GM21786 (cell line): ENCODE measurements at regions not wholly inside any gene's neighbourhood (a gene's known extent, or its start where the extent isn't known, plus 50 kb on each side); places are given as distances from the start of the nearest gene placed in this dataset.

Experiments
- ATAC-seq: cut with Tn5 transposase; IDR thresholded peaks from one replicate; pipeline ENCODE4 v1.9.1; 2021; ENCODE audit not compliant: unreplicated experiment

DNA sequence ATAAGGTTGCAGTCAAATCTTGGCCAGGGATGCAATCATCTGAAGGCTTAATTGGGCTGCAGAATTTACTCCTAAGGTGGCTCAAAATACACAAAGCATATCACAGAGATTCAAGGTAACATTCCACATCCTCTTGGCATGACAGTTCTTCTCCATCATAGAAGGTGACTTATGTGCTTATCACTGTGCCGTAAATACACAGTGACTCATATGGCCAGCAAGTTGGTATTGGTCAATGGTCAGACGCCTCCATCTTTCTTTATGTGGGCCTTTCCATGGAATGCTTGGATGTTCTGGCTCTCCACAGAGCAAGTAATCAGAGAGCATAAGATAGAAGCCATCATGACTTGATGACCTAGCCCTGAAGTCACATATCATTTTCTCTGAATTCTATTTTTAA, 168.8 kb upstream of the ST8SIA2 start:
- no peak for ATAC-seq

GRCh38 chr15:92226020-92226612, 167.6 kb upstream of the ST8SIA2 start:
- ATAC-seq = no peak

GRCh38 chr15:92228830-92229229, 164.9 kb upstream of the ST8SIA2 start:
- ATAC-seq = no peak

- no peak for ATAC-seq
Observed at GRCh38 chr15:92231461-92231860, 162.2 kb upstream of the ST8SIA2 start.

- ATAC-seq = no peak
Observed at GRCh38 chr15:92232317-92232716, 161.4 kb upstream of the ST8SIA2 start.

- ATAC-seq = no peak
Observed at GRCh38 chr15:92232876-92233275, 160.8 kb upstream of the ST8SIA2 start.

DNA sequence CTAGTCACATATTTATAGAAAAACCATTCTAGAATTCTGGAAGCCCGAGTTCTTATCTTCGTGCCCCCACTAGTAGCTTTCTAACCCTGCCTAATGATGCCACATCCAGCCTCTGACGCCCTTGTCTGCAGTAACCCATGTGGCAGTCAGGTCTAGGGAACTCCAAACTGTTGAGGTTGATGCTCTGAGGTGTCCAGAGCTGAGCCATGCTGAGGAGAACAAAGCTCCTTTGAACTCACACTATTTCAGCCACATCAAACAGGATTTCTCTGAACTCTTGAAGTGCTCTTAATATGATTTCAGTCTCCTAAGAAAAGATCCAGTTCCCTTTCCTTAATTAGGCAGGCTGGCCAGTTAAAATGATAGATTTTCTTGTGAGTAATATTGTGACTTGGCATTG, 150.5 kb upstream of the ST8SIA2 start:
- ATAC-seq = no peak

DNA sequence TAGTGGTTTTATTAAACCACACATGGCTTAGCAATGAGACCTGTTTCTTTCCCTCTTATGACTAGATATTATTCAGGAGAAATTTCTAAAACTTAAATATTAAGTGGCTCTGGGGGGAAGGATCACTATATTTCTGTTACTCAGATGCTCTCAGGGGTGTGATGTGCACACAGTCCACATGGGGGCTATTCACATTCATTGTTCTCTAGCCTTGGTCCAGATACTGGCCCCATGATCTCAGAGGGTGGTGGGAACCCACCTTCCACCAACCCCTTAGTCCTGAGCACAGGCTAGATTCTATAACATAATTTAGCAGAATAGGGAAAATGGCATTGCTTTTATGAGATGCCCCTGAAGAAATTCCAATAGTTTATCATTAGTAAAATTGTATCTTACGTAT, 149.0 kb upstream of the ST8SIA2 start:
- ATAC-seq = no peak

- no peak for ATAC-seq
Observed at GRCh38 chr15:92247649-92248242, 145.9 kb upstream of the ST8SIA2 start.

- ATAC-seq = no peak
Observed at GRCh38 chr15:92266796-92267685, 126.6 kb upstream of the ST8SIA2 start.

DNA sequence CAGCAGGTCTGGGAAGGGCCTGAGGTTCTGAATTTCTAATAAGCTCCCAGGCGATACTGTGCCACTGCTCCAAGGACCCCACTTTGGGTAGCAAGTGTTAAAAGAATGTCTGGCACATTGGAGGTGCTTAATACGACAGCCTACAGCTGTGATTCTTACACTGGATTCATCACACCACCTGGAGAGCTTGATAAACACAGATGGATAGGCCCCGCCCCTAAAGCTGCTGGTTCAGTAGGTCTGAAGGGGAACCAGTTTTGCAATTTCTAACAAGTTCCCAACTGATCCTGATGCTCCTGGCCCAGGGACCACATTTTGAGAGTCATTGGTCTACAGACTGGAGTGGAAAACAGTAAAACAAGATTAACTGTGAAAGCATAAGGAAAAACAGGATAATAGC, 124.8 kb upstream of the ST8SIA2 start:
- ATAC-seq = no peak

- no peak for ATAC-seq
Observed at GRCh38 chr15:92271179-92271578, 122.5 kb upstream of the ST8SIA2 start.

DNA sequence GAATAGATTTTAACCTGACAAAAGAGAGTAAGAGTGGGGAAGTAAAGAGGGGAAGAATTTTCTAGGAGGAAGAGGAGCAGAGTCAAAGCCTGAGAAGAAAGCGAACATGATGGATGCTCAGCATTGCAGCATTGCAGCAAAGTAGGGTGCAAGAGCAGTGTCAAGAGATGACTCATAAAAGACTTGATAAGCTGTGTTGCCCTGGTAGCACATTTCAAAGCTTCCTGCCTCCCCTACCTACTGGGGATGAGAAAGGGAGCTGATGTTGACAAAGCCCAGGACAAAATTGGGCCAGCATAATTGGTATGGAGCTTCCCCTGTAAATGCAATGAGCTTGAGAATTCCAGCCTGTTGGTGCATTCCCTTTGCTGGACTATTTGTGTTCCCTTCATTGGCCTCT, 121.6 kb upstream of the ST8SIA2 start:
- ATAC-seq = no peak

GRCh38 chr15:92273286-92273685, 120.4 kb upstream of the ST8SIA2 start:
- no peak for ATAC-seq

- ATAC-seq = no peak
Observed at GRCh38 chr15:92273723-92274122, 120.0 kb upstream of the ST8SIA2 start.

DNA sequence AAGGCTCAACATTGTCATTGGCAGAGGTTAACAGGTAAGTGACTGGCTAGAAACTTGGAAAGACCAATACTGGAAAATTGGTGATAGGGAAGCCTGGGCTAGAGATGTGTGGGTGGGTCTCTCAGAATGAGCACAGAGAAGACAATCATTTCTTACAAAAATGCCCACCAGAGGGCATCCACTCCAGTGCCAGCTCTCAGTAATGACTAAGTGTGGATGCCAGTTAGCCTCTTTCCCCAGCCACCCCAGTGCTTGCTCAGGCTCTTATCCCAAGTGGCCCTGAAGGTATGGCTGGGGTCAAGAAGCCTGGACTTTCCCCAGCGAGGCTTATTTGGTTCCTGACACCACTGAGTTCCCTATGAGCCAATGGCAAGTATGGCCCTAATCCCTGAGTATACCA, 115.9 kb upstream of the ST8SIA2 start:
- no peak for ATAC-seq

- ATAC-seq = no peak
Observed at GRCh38 chr15:92283813-92284212, 109.9 kb upstream of the ST8SIA2 start.

DNA sequence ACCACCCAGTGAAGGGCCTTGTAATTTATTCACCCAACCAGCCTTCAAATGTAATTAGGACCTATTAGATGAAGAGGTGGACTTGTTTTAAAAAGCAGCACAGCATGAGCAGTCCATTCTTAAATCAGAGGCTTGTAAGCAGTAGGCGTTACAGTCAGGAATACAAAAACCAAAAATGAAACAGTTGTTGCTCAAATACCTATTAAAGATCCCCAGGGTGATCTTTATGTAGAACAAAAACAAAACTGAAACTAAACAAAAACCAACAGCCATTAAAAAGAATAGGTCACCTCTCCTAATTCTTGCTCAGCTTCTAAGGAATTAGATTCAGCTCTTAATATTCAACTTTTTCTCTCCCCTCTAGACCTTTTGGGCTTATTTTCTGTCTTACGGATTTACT, 104.9 kb upstream of the ST8SIA2 start:
- ATAC-seq = peak; percentile 94

DNA sequence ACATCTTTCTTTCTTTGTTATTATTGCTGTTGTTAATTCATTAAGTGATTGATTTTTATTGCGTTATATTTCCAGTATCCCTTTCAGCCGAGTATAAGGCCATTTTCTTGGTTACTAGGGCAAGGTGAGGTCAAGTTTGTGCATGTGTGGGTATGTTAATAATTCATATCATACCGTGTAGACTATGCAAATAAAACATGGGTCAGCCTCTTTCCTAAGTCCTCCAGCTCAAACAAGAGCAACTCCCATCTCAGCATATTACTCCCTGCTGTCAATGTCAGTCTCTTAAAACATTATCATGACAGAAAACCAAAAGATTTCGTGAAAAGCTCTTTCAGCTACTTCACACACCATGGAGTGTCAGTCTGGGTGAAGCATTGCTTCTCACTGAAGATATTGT, 103.9 kb upstream of the ST8SIA2 start:
- no peak for ATAC-seq

DNA sequence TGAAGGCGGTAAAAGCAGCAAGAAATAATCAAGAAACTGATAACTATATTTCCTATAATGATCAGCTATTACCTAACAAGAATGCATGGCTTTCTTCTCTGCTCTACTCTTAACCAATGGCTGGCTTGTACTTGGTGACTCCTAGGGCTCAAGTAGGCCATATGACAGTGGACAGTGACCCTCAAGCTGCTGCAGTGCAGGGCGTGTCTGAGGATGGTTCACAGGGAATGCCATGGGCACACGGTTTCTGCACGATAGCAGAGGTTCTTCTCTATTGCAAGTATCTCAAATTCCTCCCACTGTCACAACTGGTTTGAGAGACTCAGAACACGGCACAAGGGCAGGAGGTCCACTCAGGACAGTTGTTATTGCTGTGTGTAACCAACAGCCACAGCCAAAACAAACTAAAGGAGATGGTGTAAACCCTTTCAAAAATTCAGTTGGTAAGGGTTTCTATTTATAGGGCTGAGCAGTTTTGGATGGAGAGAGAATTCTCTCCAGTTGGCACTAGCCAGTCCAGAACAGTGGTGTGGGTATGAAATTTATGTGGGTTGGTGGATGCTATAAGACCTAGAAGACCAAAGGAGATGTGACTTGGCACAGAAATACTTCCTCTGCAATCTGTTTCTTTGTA, 103.2 kb upstream of the ST8SIA2 start:
- ATAC-seq = no peak

- no peak for ATAC-seq
Observed at GRCh38 chr15:92291900-92292299, 101.8 kb upstream of the ST8SIA2 start.

DNA sequence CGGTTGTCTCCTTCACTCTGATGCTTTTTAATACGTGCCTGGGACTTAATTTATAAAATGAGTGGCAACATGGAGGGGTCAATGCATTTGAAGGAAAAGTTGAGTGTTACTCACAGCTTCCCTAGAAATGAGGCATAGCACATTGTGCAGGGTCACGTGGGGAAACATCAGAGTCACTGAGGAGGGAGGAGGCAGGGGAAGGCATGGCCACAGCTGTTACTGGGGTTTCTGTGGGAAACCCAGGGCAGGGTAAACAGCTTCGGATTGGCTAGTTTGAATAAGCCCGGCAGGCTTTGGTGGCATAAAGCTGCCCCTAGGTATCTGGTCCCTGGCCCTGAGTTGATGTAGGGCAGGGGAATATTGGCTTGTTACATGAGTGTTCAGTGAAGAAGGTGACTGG, 98.9 kb upstream of the ST8SIA2 start:
- no peak for ATAC-seq
